Cardiac muscle cell (in vitro differentiated cells and primary cell): ENCODE measurements at regions not wholly inside any gene's neighbourhood (a gene's known extent, or its start where the extent isn't known, plus 50 kb on each side); places are given as distances from the start of the nearest gene placed in this dataset.
"Not testable (repeated sequence)": the region's sequence is repeated elsewhere in the genome, so short reads cannot be mapped to it uniquely, and the experiment has no call there.

ENCODE experiments used
- DNase-seq, 2 donors: peaks; one replicate each; pipeline versions ENCODE4 v3.0.0 to v3.0.0-alpha.2; 2010 to 2017; ENCODE audit warnings: low read depth in 1 of 2, low spot score in 1 of 2
- H3K27ac ChIP-seq: fragments of 200-600 bp; sonication (generic); 2 replicates; pipeline ENCODE4 v1.5.1; 2016
- H3K27me3 ChIP-seq: fragments of 200-600 bp; sonication (generic); 2 replicates; pipeline ENCODE4 v1.6.0; 2016; ENCODE audit warnings: control low read depth
- H3K36me3 ChIP-seq: fragments of 200-600 bp; sonication (generic); 2 replicates; pipeline ENCODE4 v1.5.1; 2016; ENCODE audit warnings: control low read depth
- H3K4me1 ChIP-seq: fragments of 200-600 bp; sonication (generic); 2 replicates; pipeline ENCODE4 v1.8.1; 2017; ENCODE audit warnings: low read depth, mild to moderate bottlenecking, mixed run types
- H3K4me3 ChIP-seq: fragments of 200-600 bp; sonication (generic); 2 replicates; pipeline ENCODE4 v1.5.1; 2016; ENCODE audit warnings: mild to moderate bottlenecking
- H3K9me3 ChIP-seq: fragments of 200-600 bp; sonication (generic); 2 replicates; pipeline ENCODE4 v1.5.1; 2017; ENCODE audit warnings: low read depth, mild to moderate bottlenecking, control low read depth
- CTCF ChIP-seq: IDR thresholded peaks from 2 replicates; pipeline ENCODE4 v1.5.1; 2012; ENCODE audit warnings: low read depth, mild to moderate bottlenecking, low read length

- not testable (repeated sequence) for H3K27ac ChIP-seq, H3K36me3 ChIP-seq, H3K4me1 ChIP-seq, H3K4me3 ChIP-seq, H3K9me3 ChIP-seq, DNase-seq
- peaks cover 42% of the 10 kb centered on the region for H3K27me3 ChIP-seq
Measured at GRCh38 chr10:22467393-22467792, 122.1 kb downstream of the SPAG6 start.

- no peak overlapping the region for H3K27ac ChIP-seq
- no peaks in the 10 kb centered on the region for H3K4me1 ChIP-seq
- no peaks in the 10 kb centered on the region for H3K36me3 ChIP-seq
- H3K4me3 ChIP-seq: no peak overlapping the region
- no peak for TF ChIP-seq CTCF
- peaks cover 55% of the 10 kb centered on the region for H3K27me3 ChIP-seq
- no peaks in the 10 kb centered on the region for H3K9me3 ChIP-seq
- no peak for DNase-seq
Measured at GRCh38 chr10:22468570-22469320, 123.4 kb downstream of the SPAG6 start.

GRCh38 chr10:22473044-22473443 is 127.7 kb downstream of the SPAG6 start:
- H3K4me1 ChIP-seq: no peaks in the 10 kb centered on the region
- H3K27ac ChIP-seq: no peak overlapping the region
- H3K4me3 ChIP-seq: no peak overlapping the region
- TF ChIP-seq CTCF: no peak
- no peaks in the 10 kb centered on the region for H3K9me3 ChIP-seq
- no peak for DNase-seq
- H3K27me3 ChIP-seq: peaks cover 98% of the 10 kb centered on the region
- H3K36me3 ChIP-seq: no peaks in the 10 kb centered on the region

- H3K4me1 ChIP-seq: no peaks in the 10 kb centered on the region
- no peaks in the 10 kb centered on the region for H3K9me3 ChIP-seq
- no peak for DNase-seq
- peaks cover 100% of the 10 kb centered on the region for H3K27me3 ChIP-seq
- H3K27ac ChIP-seq: no peak overlapping the region
- no peak for TF ChIP-seq CTCF
- no peaks in the 10 kb centered on the region for H3K36me3 ChIP-seq
- no peak overlapping the region for H3K4me3 ChIP-seq
Measured at GRCh38 chr10:22473459-22473858, 128.2 kb downstream of the SPAG6 start.

GRCh38 chr10:22475651-22476600 is 130.6 kb downstream of the SPAG6 start:
- DNase-seq: peak in 1 of 2 donors; percentile 47
- Histone ChIP-seq H3K27me3 (peaks cover 98% of the 10 kb centered on the region), H3K36me3 (no peaks in the 10 kb centered on the region), H3K4me1 (no peaks in the 10 kb centered on the region), H3K4me3 (peak overlapping the region; percentile 21), H3K9me3 (no peaks in the 10 kb centered on the region), H3K27ac (no peak overlapping the region)
- TF ChIP-seq CTCF: no peak
